H9 (cell line): ENCODE measurements at regions not wholly inside any gene's neighbourhood (a gene's known extent, or its start where the extent isn't known, plus 50 kb on each side); places are given as distances from the start of the nearest gene placed in this dataset.

Source experiments
- DNase-seq: peaks from one replicate; pipeline ENCODE4 v3.0.0-alpha.2; 2017
- H2AFZ ChIP-seq: one replicate; pipeline ENCODE4 v1.6.1; 2013; ENCODE audit warnings: mild to moderate bottlenecking, low read length, control low read depth, moderate library complexity
- H2AK5ac ChIP-seq: 2 replicates; pipeline ENCODE4 v1.6.1; 2013; ENCODE audit warnings: low read length, control low read depth, mixed read lengths; ENCODE audit not compliant: insufficient read length
- H2BK120ac ChIP-seq: one replicate; pipeline ENCODE4 v1.6.1; 2013; ENCODE audit warnings: low read depth, mild to moderate bottlenecking, low read length, control low read depth, inconsistent platforms; ENCODE audit not compliant: poor library complexity, severe bottlenecking
- H2BK12ac ChIP-seq: 2 replicates; pipeline ENCODE4 v1.6.1; 2013; ENCODE audit warnings: low read length, control low read depth, mixed read lengths, low read depth; ENCODE audit not compliant: insufficient read length
- H2BK15ac ChIP-seq: 2 replicates; pipeline ENCODE4 v1.6.1; 2013; ENCODE audit warnings: low read depth, low read length, control low read depth
- H2BK20ac ChIP-seq: one replicate; pipeline ENCODE4 v1.6.1; 2013; ENCODE audit warnings: low read depth, mild to moderate bottlenecking, low read length, control low read depth, inconsistent platforms; ENCODE audit not compliant: poor library complexity, severe bottlenecking
- H2BK5ac ChIP-seq: 2 replicates; pipeline ENCODE4 v1.6.1; 2013; ENCODE audit warnings: low read length, control low read depth, mixed read lengths; ENCODE audit not compliant: insufficient read length
- H3K14ac ChIP-seq: 2 replicates; pipeline ENCODE4 v1.6.1; 2013; ENCODE audit warnings: low read length, control low read depth; ENCODE audit not compliant: insufficient read depth
- H3K18ac ChIP-seq: 2 replicates; pipeline ENCODE4 v1.6.1; 2013; ENCODE audit warnings: low read depth, mild to moderate bottlenecking, mixed read lengths, low read length, control low read depth; ENCODE audit not compliant: insufficient read length
- H3K23ac ChIP-seq: 2 replicates; pipeline ENCODE4 v1.6.1; 2013; ENCODE audit warnings: low read length, control low read depth, mixed read lengths, low read depth; ENCODE audit not compliant: insufficient read length
- H3K23me2 ChIP-seq: 2 replicates; pipeline ENCODE4 v1.6.1; 2013; ENCODE audit warnings: low read depth, mild to moderate bottlenecking, mixed read lengths, low read length, control low read depth; ENCODE audit not compliant: insufficient read length, poor library complexity, severe bottlenecking
- H3K27ac ChIP-seq: 2 replicates; pipeline ENCODE4 v1.5.1; 2013; ENCODE audit warnings: low read length, control low read depth, mixed read lengths, low read depth; ENCODE audit not compliant: insufficient read length
- H3K27me3 ChIP-seq: 2 replicates; pipeline ENCODE4 v1.6.1; 2013; ENCODE audit warnings: low read length, control low read depth, inconsistent platforms; ENCODE audit not compliant: insufficient read depth
- H3K4ac ChIP-seq: 2 replicates; pipeline ENCODE4 v1.6.1; 2013; ENCODE audit warnings: low read depth, mild to moderate bottlenecking, control low read depth, inconsistent platforms, low read length, moderate library complexity
- H3K4me1 ChIP-seq: 2 replicates; pipeline ENCODE4 v1.6.1; 2013; ENCODE audit warnings: low read length, control low read depth, inconsistent platforms; ENCODE audit not compliant: insufficient read depth
- H3K4me2 ChIP-seq: 2 replicates; pipeline ENCODE4 v1.6.1; 2013; ENCODE audit warnings: low read length, control low read depth, mixed read lengths; ENCODE audit not compliant: insufficient read length, insufficient read depth
- H3K56ac ChIP-seq: 2 replicates; pipeline ENCODE4 v1.6.1; 2013; ENCODE audit warnings: low read depth, mild to moderate bottlenecking, mixed read lengths, low read length, control low read depth; ENCODE audit not compliant: insufficient read length
- H3K79me1 ChIP-seq: 2 replicates; pipeline ENCODE4 v1.6.1; 2013; ENCODE audit warnings: low read depth, mild to moderate bottlenecking, moderate library complexity, low read length, control low read depth, inconsistent platforms; ENCODE audit not compliant: insufficient read depth, poor library complexity, severe bottlenecking
- H3K79me2 ChIP-seq: 2 replicates; pipeline ENCODE4 v1.6.1; 2013; ENCODE audit warnings: low read length, control low read depth, inconsistent platforms; ENCODE audit not compliant: insufficient read depth
- H3K9ac ChIP-seq: 2 replicates; pipeline ENCODE4 v1.6.1; 2013; ENCODE audit warnings: low read length, control low read depth, mixed read lengths; ENCODE audit not compliant: insufficient read length; ENCODE audit errors: extremely low read depth
- H3K9me3 ChIP-seq: one replicate; pipeline ENCODE4 v1.6.1; 2013; ENCODE audit warnings: low read depth, low read length, inconsistent platforms; ENCODE audit not compliant: control insufficient read depth
- H3T11ph ChIP-seq: one replicate; pipeline ENCODE4 v1.6.1; 2013; ENCODE audit warnings: mild to moderate bottlenecking, low read length, control low read depth, inconsistent platforms
- H4K20me1 ChIP-seq: one replicate; pipeline ENCODE4 v1.6.1; 2013; ENCODE audit not compliant: control insufficient read depth, insufficient read length, insufficient read depth
- H4K5ac ChIP-seq: 2 replicates; pipeline ENCODE4 v1.6.1; 2013; ENCODE audit warnings: low read depth, mild to moderate bottlenecking, mixed read lengths, low read length, control low read depth; ENCODE audit not compliant: insufficient read length
- H4K8ac ChIP-seq: replicated peaks from 2 replicates; pipeline ENCODE4 v1.6.1; 2013; ENCODE audit warnings: low read length, control low read depth, mixed read lengths, low read depth; ENCODE audit not compliant: insufficient read length
- H4K91ac ChIP-seq: 2 replicates; pipeline ENCODE4 v1.6.1; 2013; ENCODE audit warnings: low read depth, mild to moderate bottlenecking, moderate library complexity, mixed read lengths, low read length, control low read depth; ENCODE audit not compliant: insufficient read length
- H3K27ac Mint-ChIP-seq, 3 experiments: 2 replicates in 2 of 3; 3 replicates in 1 of 3; pipeline ENCODE4 v1.8.0; 2020 to 2021; ENCODE audit warnings: mixed read lengths in 3 of 3, mild to moderate bottlenecking in 1 of 3, moderate library complexity in 1 of 3
- H3K27me3 Mint-ChIP-seq: 2 replicates; pipeline ENCODE4 v1.8.0; 2021; ENCODE audit warnings: low read depth, mild to moderate bottlenecking, moderate library complexity, mixed read lengths
- H3K36me3 Mint-ChIP-seq, 3 experiments: 2 replicates in 2 of 3; 3 replicates in 1 of 3; pipeline ENCODE4 v1.8.0; 2020 to 2021; ENCODE audit warnings: low read depth in 3 of 3, mixed read lengths in 3 of 3; ENCODE audit not compliant: insufficient read depth in 1 of 3
- H3K4me1 Mint-ChIP-seq, 2 experiments: 2 replicates each; pipeline ENCODE4 v1.8.0; 2020; ENCODE audit warnings: mixed read lengths in 2 of 2
- H3K4me3 Mint-ChIP-seq, 2 experiments: 2 replicates in 1 of 2; 3 replicates in 1 of 2; pipeline ENCODE4 v1.8.0; 2020 to 2021; ENCODE audit warnings: mild to moderate bottlenecking in 2 of 2, mixed read lengths in 2 of 2, moderate library complexity in 1 of 2
- H3K9me3 Mint-ChIP-seq, 2 experiments: 2 replicates in 1 of 2; 3 replicates in 1 of 2; pipeline ENCODE4 v1.8.0; 2020; ENCODE audit warnings: mild to moderate bottlenecking in 2 of 2, mixed read lengths in 2 of 2, moderate library complexity in 1 of 2
- WGBS: extraction: QIAGEN DNeasy Blood & Tissue Kit; methylation state at CpG from one replicate; pipeline ENCODE4 v1.1.7; 2013; ENCODE audit warnings: missing lambda C conversion rate, low lambda C conversion rate, mixed read lengths; ENCODE audit not compliant: insufficient read length; ENCODE audit errors: extremely low coverage; 5-methylcytosine and 5-hydroxymethylcytosine counted together
- TF ChIP-seq, protein P1 (sequence below): fragments of 200-600 bp; sonication (generic); conservative IDR thresholded peaks from 3 replicates; pipeline ENCODE4 v1.8.0; 2021; ENCODE audit warnings: antibody characterized with exemption, mild to moderate bottlenecking

DNA sequence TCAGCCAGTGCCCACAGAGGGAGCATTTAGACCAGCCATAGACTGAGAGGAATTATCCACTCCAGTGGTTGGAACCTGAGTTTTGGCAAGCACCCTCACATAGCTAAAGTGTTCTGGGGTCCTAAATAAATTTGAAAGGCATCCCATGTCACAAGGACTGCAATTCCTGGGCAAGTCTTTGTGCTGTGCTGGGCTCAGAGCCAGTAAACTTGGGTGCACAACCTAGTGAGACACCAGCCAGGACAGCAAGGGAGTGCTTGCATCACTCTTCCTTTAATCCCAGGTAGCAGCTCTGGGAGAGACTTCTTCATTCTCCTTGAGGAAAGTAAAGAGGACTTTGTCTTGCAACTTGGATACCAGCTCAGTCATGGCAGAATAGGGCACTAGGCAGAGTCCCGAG lies 142.0 kb upstream of the FSCB start:
- H2BK15ac ChIP-seq: no peak overlapping the region
- TF ChIP-seq, protein P1, sequence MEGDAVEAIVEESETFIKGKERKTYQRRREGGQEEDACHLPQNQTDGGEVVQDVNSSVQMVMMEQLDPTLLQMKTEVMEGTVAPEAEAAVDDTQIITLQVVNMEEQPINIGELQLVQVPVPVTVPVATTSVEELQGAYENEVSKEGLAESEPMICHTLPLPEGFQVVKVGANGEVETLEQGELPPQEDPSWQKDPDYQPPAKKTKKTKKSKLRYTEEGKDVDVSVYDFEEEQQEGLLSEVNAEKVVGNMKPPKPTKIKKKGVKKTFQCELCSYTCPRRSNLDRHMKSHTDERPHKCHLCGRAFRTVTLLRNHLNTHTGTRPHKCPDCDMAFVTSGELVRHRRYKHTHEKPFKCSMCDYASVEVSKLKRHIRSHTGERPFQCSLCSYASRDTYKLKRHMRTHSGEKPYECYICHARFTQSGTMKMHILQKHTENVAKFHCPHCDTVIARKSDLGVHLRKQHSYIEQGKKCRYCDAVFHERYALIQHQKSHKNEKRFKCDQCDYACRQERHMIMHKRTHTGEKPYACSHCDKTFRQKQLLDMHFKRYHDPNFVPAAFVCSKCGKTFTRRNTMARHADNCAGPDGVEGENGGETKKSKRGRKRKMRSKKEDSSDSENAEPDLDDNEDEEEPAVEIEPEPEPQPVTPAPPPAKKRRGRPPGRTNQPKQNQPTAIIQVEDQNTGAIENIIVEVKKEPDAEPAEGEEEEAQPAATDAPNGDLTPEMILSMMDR: no peak

More for the DNA sequence above, 142.0 kb upstream of the FSCB start:
- Histone ChIP-seq H2BK120ac (no peak overlapping the region), H4K5ac (no peak overlapping the region), H3K4me2 (no peak overlapping the region), H2BK12ac (no peak overlapping the region), H3K27me3 (no peaks in the 10 kb centered on the region), H4K20me1 (no peaks in the 10 kb centered on the region), H2BK20ac (no peak overlapping the region), H3T11ph (no peak overlapping the region), H3K9me3 (no peaks in the 10 kb centered on the region), H3K23me2 (no peaks in the 10 kb centered on the region), H3K4ac (no peak overlapping the region), H3K23ac (no peak overlapping the region), H3K27ac (no peak overlapping the region), H2BK5ac (no peak overlapping the region), H3K79me2 (no peaks in the 10 kb centered on the region), H3K18ac (no peak overlapping the region), H3K79me1 (no peaks in the 10 kb centered on the region), H3K9ac (no peak overlapping the region), H3K56ac (no peak overlapping the region), H2AFZ (no peak overlapping the region), H2AK5ac (no peak overlapping the region), H4K8ac (no peak overlapping the region), H4K91ac (no peak overlapping the region), H3K4me1 (no peaks in the 10 kb centered on the region), H3K14ac (no peak overlapping the region)
- Mint-ChIP-seq H3K4me3 (no peak overlapping the region), H3K4me1 (no peaks in the 10 kb centered on the region), H3K36me3 (no peaks in the 10 kb centered on the region), H3K27me3 (no peaks in the 10 kb centered on the region), H3K27ac (no peak overlapping the region), H3K9me3 (no peaks in the 10 kb centered on the region)
- no peak for DNase-seq
- no CpG with 5 or more reads among the region's 1 CpG for WGBS
